ENCODE measurements at regions not wholly inside any gene's neighbourhood (a gene's known extent, or its start where the extent isn't known, plus 50 kb on each side); places are given as distances from the start of the nearest gene placed in this dataset.

DNA sequence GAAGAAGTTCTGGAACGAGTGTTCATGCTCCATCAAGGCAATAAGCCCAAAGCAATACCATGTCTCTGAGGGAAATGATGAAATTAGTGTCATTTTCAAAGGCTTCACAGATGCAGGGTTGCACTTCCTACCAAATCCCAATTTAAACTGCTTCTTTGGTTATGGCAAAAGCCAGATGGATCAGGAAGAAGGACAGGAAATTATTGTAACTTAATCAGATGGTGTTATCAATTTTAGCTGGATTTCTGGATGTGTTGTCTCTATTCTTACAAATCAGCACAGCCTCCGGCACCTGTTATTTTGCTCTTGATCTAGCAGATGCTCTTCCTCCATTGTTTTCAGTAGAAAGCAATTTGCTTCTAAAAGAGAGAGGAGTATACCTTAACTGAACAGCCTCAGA is 693.4 kb downstream of the SOCS6 start:
- TF ChIP-seq, protein P1, sequence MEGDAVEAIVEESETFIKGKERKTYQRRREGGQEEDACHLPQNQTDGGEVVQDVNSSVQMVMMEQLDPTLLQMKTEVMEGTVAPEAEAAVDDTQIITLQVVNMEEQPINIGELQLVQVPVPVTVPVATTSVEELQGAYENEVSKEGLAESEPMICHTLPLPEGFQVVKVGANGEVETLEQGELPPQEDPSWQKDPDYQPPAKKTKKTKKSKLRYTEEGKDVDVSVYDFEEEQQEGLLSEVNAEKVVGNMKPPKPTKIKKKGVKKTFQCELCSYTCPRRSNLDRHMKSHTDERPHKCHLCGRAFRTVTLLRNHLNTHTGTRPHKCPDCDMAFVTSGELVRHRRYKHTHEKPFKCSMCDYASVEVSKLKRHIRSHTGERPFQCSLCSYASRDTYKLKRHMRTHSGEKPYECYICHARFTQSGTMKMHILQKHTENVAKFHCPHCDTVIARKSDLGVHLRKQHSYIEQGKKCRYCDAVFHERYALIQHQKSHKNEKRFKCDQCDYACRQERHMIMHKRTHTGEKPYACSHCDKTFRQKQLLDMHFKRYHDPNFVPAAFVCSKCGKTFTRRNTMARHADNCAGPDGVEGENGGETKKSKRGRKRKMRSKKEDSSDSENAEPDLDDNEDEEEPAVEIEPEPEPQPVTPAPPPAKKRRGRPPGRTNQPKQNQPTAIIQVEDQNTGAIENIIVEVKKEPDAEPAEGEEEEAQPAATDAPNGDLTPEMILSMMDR (IDR thresholded peaks at IDR 0.05; ENCODE audit: borderline replicate concordance, extremely low read depth, low read length, poor library complexity, severe bottlenecking) = no peak
- TF ChIP-seq EZH2 (IDR thresholded peaks at IDR 0.05; ENCODE audit: borderline replicate concordance, low read depth, low read length, severe bottlenecking) = no peak
